OCI-LY3 (cell line): ENCODE measurements at regions not wholly inside any gene's neighbourhood (a gene's known extent, or its start where the extent isn't known, plus 50 kb on each side); places are given as distances from the start of the nearest gene placed in this dataset.
A peak's percentile ranks its signal among the peaks of the same experiment; 100 is the strongest.

Experiments
- H2AFZ ChIP-seq: fragments of 200-600, 300-600 bp; shearing (Covaris generic); 2 replicates; pipeline ENCODE4 v1.6.0; 2014; ENCODE audit warnings: antibody characterized with exemption, low read depth, low read length
- H3K27ac ChIP-seq: fragments of 200-600, 300-600 bp; sonication (generic); 2 replicates; pipeline ENCODE4 v1.5.1; 2014; ENCODE audit warnings: mild to moderate bottlenecking, low read length, moderate library complexity, mixed read lengths
- H3K27me3 ChIP-seq: fragments of 200-600, 300-600 bp; sonication (generic); 2 replicates; pipeline ENCODE4 v1.6.1; 2014; ENCODE audit warnings: low read depth, low read length, mixed read lengths
- H3K36me3 ChIP-seq: fragments of 200-600, 300-600 bp; sonication (generic); replicated peaks from 2 replicates; pipeline ENCODE3; 2014; ENCODE audit warnings: low read depth, low read length, mixed read lengths
- H3K4me1 ChIP-seq: fragments of 300-600, 200-600 bp; sonication (generic); 2 replicates; pipeline ENCODE4 v1.6.1; 2014; ENCODE audit warnings: low read length, mixed read lengths
- H3K4me2 ChIP-seq: fragments of 200-600, 300-600 bp; sonication (generic); 2 replicates; pipeline ENCODE4 v1.6.1; 2014; ENCODE audit warnings: low read length, mixed read lengths
- H3K4me3 ChIP-seq: fragments of 300-600, 200-600 bp; sonication (generic); 2 replicates; pipeline ENCODE4 v1.5.1; 2014; ENCODE audit warnings: antibody characterized with exemption, mild to moderate bottlenecking, low read length, moderate library complexity
- H3K79me2 ChIP-seq: fragments of 300-600, 200-600 bp; shearing (Covaris generic); 2 replicates; pipeline ENCODE4 v1.6.1; 2014; ENCODE audit warnings: mild to moderate bottlenecking, low read length, mixed read lengths
- H3K9ac ChIP-seq: fragments of 300-600, 200-600 bp; shearing (Covaris generic); 2 replicates; pipeline ENCODE4 v1.6.0; 2014; ENCODE audit warnings: mild to moderate bottlenecking, low read length, moderate library complexity
- H3K9me3 ChIP-seq: fragments of 200-600, 300-600 bp; shearing (Covaris generic); 2 replicates; pipeline ENCODE4 v1.6.1; 2014; ENCODE audit warnings: low read length, mixed read lengths; ENCODE audit not compliant: insufficient read depth
- H4K20me1 ChIP-seq: fragments of 200-600, 300-600 bp; sonication (generic); 2 replicates; pipeline ENCODE4 v1.6.1; 2016; ENCODE audit warnings: low read length, mixed read lengths; ENCODE audit not compliant: insufficient read depth
- EZH2phosphoT487 ChIP-seq: fragments of 200-600 bp; shearing (Covaris generic); IDR thresholded peaks from 2 replicates; pipeline ENCODE4 v1.6.1; 2018; ENCODE audit warnings: antibody characterized with exemption, mixed run types, low read depth
- TF ChIP-seq, protein P1 (sequence below): fragments of 200-600, 300-600 bp; sonication (generic); IDR thresholded peaks from 2 replicates; pipeline ENCODE4 v1.5.1; 2014; ENCODE audit warnings: antibody characterized with exemption, low read length, low read depth

GRCh38 chr3:82133070-82133606 is 371.7 kb upstream of the GBE1 start:
- Histone ChIP-seq H3K9me3 (no peaks in the 10 kb centered on the region), H3K9ac (no peak overlapping the region), H4K20me1 (no peaks in the 10 kb centered on the region), H3K27ac (no peak overlapping the region), H2AFZ (peak overlapping the region; percentile 20; the same call in 1 of the 2 replicates), H3K4me3 (no peak overlapping the region), H3K4me1 (peaks cover 15% of the 10 kb centered on the region), H3K36me3 (no peaks in the 10 kb centered on the region), H3K27me3 (no peaks in the 10 kb centered on the region), H3K79me2 (no peaks in the 10 kb centered on the region), H3K4me2 (peak overlapping the region; percentile 35)
- TF ChIP-seq, protein P1, sequence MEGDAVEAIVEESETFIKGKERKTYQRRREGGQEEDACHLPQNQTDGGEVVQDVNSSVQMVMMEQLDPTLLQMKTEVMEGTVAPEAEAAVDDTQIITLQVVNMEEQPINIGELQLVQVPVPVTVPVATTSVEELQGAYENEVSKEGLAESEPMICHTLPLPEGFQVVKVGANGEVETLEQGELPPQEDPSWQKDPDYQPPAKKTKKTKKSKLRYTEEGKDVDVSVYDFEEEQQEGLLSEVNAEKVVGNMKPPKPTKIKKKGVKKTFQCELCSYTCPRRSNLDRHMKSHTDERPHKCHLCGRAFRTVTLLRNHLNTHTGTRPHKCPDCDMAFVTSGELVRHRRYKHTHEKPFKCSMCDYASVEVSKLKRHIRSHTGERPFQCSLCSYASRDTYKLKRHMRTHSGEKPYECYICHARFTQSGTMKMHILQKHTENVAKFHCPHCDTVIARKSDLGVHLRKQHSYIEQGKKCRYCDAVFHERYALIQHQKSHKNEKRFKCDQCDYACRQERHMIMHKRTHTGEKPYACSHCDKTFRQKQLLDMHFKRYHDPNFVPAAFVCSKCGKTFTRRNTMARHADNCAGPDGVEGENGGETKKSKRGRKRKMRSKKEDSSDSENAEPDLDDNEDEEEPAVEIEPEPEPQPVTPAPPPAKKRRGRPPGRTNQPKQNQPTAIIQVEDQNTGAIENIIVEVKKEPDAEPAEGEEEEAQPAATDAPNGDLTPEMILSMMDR, result peak; percentile 92
- no peak for TF ChIP-seq EZH2phosphoT487

GRCh38 chr3:82132210-82133069 is 371.0 kb upstream of the GBE1 start:
- H3K9ac ChIP-seq, result no peak overlapping the region
- peak overlapping the region; percentile 35 for H3K4me2 ChIP-seq
- H3K4me1 ChIP-seq, result peaks cover 15% of the 10 kb centered on the region
- H3K4me3 ChIP-seq, result no peak overlapping the region
- H3K9me3 ChIP-seq, result no peaks in the 10 kb centered on the region
- no peaks in the 10 kb centered on the region for H4K20me1 ChIP-seq
- no peaks in the 10 kb centered on the region for H3K36me3 ChIP-seq
- H3K79me2 ChIP-seq, result no peaks in the 10 kb centered on the region
- no peak for TF ChIP-seq EZH2phosphoT487
- TF ChIP-seq, protein P1, result no peak
- no peak overlapping the region for H3K27ac ChIP-seq
- H3K27me3 ChIP-seq, result no peaks in the 10 kb centered on the region
- H2AFZ ChIP-seq, result peak overlapping the region; percentile 20; the same call in 1 of the 2 replicates

DNA sequence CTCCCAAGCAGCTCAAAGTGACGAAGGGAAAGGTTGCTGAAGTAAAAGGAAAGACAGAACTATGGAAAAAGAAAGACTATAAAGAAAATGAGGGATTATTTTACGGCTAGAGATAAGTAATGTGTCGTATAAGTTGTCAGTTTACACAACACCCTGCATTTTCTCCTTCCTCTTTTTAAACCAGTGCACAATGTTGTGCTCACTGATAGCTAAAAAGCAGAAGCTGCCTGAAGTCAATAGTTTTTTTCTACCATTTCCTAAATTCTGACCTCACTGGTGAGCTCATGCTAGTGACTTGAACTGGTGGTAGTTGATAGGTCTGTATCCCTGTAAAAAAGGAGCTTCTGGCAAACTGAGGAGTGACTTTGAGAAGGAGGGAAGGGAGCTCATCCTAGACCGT is 368.6 kb upstream of the GBE1 start:
- Histone ChIP-seq H3K9me3 (no peaks in the 10 kb centered on the region), H3K4me2 (peak overlapping the region; percentile 33), H3K4me1 (peaks cover 15% of the 10 kb centered on the region), H4K20me1 (no peaks in the 10 kb centered on the region), H3K9ac (no peak overlapping the region), H2AFZ (peak overlapping the region; percentile 51; the same call in 1 of the 2 replicates), H3K4me3 (no peak overlapping the region), H3K27ac (no peak overlapping the region), H3K79me2 (no peaks in the 10 kb centered on the region), H3K27me3 (no peaks in the 10 kb centered on the region), H3K36me3 (no peaks in the 10 kb centered on the region)
- TF ChIP-seq, protein P1, result no peak
- TF ChIP-seq EZH2phosphoT487, result no peak

DNA sequence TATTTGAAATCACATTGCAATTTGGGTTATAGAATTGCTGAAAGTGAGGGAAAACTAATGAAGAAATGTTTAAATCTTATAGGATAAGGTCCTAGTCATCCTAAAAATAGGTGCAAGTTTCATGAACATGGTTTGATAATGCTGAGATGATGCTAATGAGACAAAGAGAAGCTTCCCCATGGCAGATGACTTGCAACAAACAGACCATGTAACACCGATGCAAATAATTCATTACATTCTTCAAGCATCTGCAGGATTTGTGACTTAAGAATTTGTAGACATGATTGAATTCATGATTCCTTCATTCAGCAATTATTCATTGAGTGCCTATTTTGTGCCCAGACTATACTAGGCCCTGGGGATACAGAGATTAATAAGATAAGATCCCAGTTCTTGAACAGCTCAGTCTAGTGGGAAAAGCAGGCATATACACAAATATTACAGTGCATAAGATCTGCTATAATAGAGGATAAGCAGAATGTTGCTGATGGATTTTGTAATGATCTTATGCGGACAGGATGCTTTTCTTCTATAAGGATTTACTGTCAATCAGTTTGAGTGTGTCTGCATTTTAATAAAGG is 367.9 kb upstream of the GBE1 start:
- Histone ChIP-seq H3K4me1 (peaks cover 15% of the 10 kb centered on the region), H3K27ac (no peak overlapping the region), H3K79me2 (no peaks in the 10 kb centered on the region), H3K4me2 (no peak overlapping the region; the same call in 1 of the 2 replicates), H3K9me3 (no peaks in the 10 kb centered on the region), H3K36me3 (no peaks in the 10 kb centered on the region), H2AFZ (no peak overlapping the region), H3K4me3 (no peak overlapping the region), H3K27me3 (no peaks in the 10 kb centered on the region), H3K9ac (no peak overlapping the region), H4K20me1 (no peaks in the 10 kb centered on the region)
- TF ChIP-seq, protein P1, result no peak
- no peak for TF ChIP-seq EZH2phosphoT487
